Keratinocyte (primary cell): ENCODE measurements at regions not wholly inside any gene's neighbourhood (a gene's known extent, or its start where the extent isn't known, plus 50 kb on each side); places are given as distances from the start of the nearest gene placed in this dataset.

ENCODE experiments used
- DNase-seq: peaks from one replicate; pipeline ENCODE4 v3.0.0-alpha.2; 2011; ENCODE audit warnings: low read depth, missing footprints, low spot score
- FAIRE-seq: peaks from 2 replicates; lab custom pipeline; 2011; peaks lifted over from hg19 to GRCh38; lab: Jason Lieb, UNC
- H2AFZ ChIP-seq: 2 replicates; pipeline ENCODE4 v1.6.0; 2012; ENCODE audit warnings: low read length, control low read depth, inconsistent platforms; ENCODE audit not compliant: control insufficient read depth
- H3K27ac ChIP-seq: 2 replicates; pipeline ENCODE4 v1.5.1; 2011; ENCODE audit warnings: low read length; ENCODE audit not compliant: control insufficient read depth, insufficient read depth
- H3K27me3 ChIP-seq: 3 replicates; pipeline ENCODE4 v1.6.0; 2011; ENCODE audit warnings: low read length; ENCODE audit not compliant: control insufficient read depth, insufficient read depth; ENCODE audit errors: extremely low read depth
- H3K36me3 ChIP-seq, 2 experiments: 2 replicates in 1 of 2; 3 replicates in 1 of 2; pipeline ENCODE4 v1.5.1; 2011; ENCODE audit warnings: low read length in 2 of 2, mild to moderate bottlenecking in 1 of 2; ENCODE audit not compliant: control insufficient read depth in 2 of 2, insufficient read depth in 2 of 2; ENCODE audit errors: extremely low read depth in 1 of 2
- H3K4me1 ChIP-seq: 3 replicates; pipeline ENCODE4 v1.5.1; 2011; ENCODE audit warnings: low read length; ENCODE audit not compliant: control insufficient read depth, insufficient read depth; ENCODE audit errors: extremely low read depth
- H3K4me2 ChIP-seq: 3 replicates; pipeline ENCODE4 v1.6.0; 2011; ENCODE audit warnings: low read depth, low read length; ENCODE audit not compliant: control insufficient read depth, insufficient read depth; ENCODE audit errors: extremely low read depth
- H3K4me3 ChIP-seq, 3 experiments: fragments of 200-600 bp in 1 of 3; sonication (generic) in 1 of 3; 2 replicates in 2 of 3; 3 replicates in 1 of 3; pipeline ENCODE4 v1.5.1; 2011 to 2016; ENCODE audit warnings: low read length in 3 of 3, mild to moderate bottlenecking in 3 of 3, control low read depth in 2 of 3, inconsistent platforms in 1 of 3, low read depth in 1 of 3, mixed read lengths in 1 of 3, mixed run types in 1 of 3, moderate library complexity in 1 of 3; ENCODE audit not compliant: control insufficient read depth in 2 of 3, insufficient read depth in 2 of 3; ENCODE audit errors: extremely low read depth in 1 of 3
- H3K79me2 ChIP-seq: 2 replicates; pipeline ENCODE4 v1.6.0; 2012; ENCODE audit warnings: low read length; ENCODE audit not compliant: control insufficient read depth, insufficient read depth
- H3K9ac ChIP-seq: 3 replicates; pipeline ENCODE4 v1.6.0; 2011; ENCODE audit warnings: low read length; ENCODE audit not compliant: control insufficient read depth, insufficient read depth; ENCODE audit errors: extremely low read depth
- H3K9me1 ChIP-seq: 3 replicates; pipeline ENCODE4 v1.6.0; 2011; ENCODE audit warnings: low read length; ENCODE audit not compliant: control insufficient read depth, insufficient read depth; ENCODE audit errors: extremely low read depth
- H3K9me3 ChIP-seq: 2 replicates; pipeline ENCODE4 v1.5.1; 2012; ENCODE audit warnings: low read depth, low read length; ENCODE audit not compliant: control insufficient read depth
- H4K20me1 ChIP-seq: 3 replicates; pipeline ENCODE4 v1.6.0; 2011; ENCODE audit warnings: low read length; ENCODE audit not compliant: control insufficient read depth, insufficient read depth; ENCODE audit errors: extremely low read depth
- EZH2 ChIP-seq: IDR thresholded peaks from one replicate; pipeline ENCODE4 v1.6.1; 2012; ENCODE audit warnings: inconsistent platforms, mild to moderate bottlenecking, low read length, moderate library complexity
- dilution Hi-C: fragments of 300-500 bp; cut with MboI; formaldehyde crosslinking; loops from one replicate; pipeline ENCODE4 v1.7.0; 2020; ENCODE audit warnings: low sequenced_read_pairs; ENCODE audit not compliant: extremely low pct_ligation_motif_present
- TF ChIP-seq, protein P1 (sequence below), 3 experiments: IDR thresholded peaks in 1 of 3; conservative IDR thresholded peaks in 1 of 3; optimal IDR thresholded peaks in 1 of 3; 2 replicates in 2 of 3; 3 replicates in 1 of 3; pipeline versions ENCODE3 to v1.5.1; 2011; ENCODE audit warnings: low read length in 3 of 3, mild to moderate bottlenecking in 3 of 3, moderate library complexity in 2 of 3, control low read depth in 1 of 3, inconsistent platforms in 1 of 3; ENCODE audit not compliant: insufficient read depth in 2 of 3; ENCODE audit errors: extremely low read depth in 1 of 3

DNA sequence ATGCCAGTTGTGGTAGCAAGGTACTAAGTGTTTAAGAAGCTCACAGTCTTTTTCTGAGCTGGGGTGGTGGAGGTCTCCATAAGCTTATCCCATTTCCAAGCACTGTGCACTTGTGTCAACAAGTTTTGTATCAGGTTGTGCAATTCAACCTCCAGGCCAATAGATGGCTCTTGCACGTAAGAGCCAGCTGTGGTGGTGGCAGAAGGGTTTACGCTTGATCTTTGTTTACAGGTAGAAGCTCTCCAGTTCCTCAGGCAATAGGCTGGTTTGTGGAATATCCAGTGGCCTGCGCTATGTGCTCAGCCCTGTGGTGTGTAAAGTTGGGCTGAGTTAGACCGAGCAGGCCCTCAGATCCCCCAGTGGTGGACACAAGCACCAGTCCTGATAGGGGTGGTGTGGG, 89.7 kb upstream of the CNTNAP5 start:
- H4K20me1 ChIP-seq: no peaks in the 10 kb centered on the region
- no peaks in the 10 kb centered on the region for H3K4me1 ChIP-seq
- H3K4me2 ChIP-seq: no peak overlapping the region
- no peaks in the 10 kb centered on the region for H3K9me3 ChIP-seq
- H2AFZ ChIP-seq: no peak overlapping the region
- no peak overlapping the region for H3K27ac ChIP-seq
- H3K79me2 ChIP-seq: no peaks in the 10 kb centered on the region
- no peaks in the 10 kb centered on the region for H3K27me3 ChIP-seq
- no peak for TF ChIP-seq EZH2
- TF ChIP-seq, protein P1, sequence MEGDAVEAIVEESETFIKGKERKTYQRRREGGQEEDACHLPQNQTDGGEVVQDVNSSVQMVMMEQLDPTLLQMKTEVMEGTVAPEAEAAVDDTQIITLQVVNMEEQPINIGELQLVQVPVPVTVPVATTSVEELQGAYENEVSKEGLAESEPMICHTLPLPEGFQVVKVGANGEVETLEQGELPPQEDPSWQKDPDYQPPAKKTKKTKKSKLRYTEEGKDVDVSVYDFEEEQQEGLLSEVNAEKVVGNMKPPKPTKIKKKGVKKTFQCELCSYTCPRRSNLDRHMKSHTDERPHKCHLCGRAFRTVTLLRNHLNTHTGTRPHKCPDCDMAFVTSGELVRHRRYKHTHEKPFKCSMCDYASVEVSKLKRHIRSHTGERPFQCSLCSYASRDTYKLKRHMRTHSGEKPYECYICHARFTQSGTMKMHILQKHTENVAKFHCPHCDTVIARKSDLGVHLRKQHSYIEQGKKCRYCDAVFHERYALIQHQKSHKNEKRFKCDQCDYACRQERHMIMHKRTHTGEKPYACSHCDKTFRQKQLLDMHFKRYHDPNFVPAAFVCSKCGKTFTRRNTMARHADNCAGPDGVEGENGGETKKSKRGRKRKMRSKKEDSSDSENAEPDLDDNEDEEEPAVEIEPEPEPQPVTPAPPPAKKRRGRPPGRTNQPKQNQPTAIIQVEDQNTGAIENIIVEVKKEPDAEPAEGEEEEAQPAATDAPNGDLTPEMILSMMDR (optimal IDR thresholded peaks at IDR 0.05 in 1 of 3, IDR thresholded peaks at IDR 0.05 in 1 of 3, conservative IDR thresholded peaks at IDR 0.05 in 1 of 3; ENCODE audit: extremely low read depth in 1 of 3, insufficient read depth in 2 of 3, low read length in 3 of 3): no peak
- H3K9me1 ChIP-seq: no peaks in the 10 kb centered on the region
- FAIRE-seq (no peak), DNase-seq (no peak)
- H3K9ac ChIP-seq: no peak overlapping the region
- H3K36me3 ChIP-seq: no peaks in the 10 kb centered on the region
- dilution Hi-C loops: no loop called here
- H3K4me3 ChIP-seq: no peak overlapping the region

DNA sequence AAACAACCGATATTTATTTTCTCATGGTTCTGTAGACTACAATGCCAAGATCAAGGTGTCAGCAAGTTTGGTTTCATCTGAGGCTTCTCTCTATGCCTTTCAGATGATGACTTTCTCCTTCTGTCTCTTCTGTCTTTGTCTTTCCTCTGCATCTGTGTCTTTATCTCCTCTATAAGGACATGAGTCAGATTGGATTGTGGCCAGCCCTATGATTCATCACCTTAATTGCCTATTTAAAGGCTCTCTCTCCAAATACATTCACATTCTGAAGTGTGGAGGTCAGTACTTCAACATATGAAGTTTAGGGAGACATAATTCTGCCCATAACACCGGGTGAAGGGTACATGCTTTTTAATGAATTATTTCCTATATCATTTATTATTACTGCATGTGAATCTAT, 71.2 kb upstream of the CNTNAP5 start:
- no peaks in the 10 kb centered on the region for H3K79me2 ChIP-seq
- H3K27ac ChIP-seq: no peak overlapping the region
- dilution Hi-C loops: no loop called here
- no peak for TF ChIP-seq EZH2
- TF ChIP-seq, protein P1 (optimal IDR thresholded peaks at IDR 0.05 in 1 of 3, IDR thresholded peaks at IDR 0.05 in 1 of 3, conservative IDR thresholded peaks at IDR 0.05 in 1 of 3; ENCODE audit: extremely low read depth in 1 of 3, insufficient read depth in 2 of 3, low read length in 3 of 3): no peak
- H3K4me2 ChIP-seq: no peak overlapping the region
- no peaks in the 10 kb centered on the region for H3K9me1 ChIP-seq
- H3K4me1 ChIP-seq: no peaks in the 10 kb centered on the region
- H4K20me1 ChIP-seq: no peaks in the 10 kb centered on the region
- no peaks in the 10 kb centered on the region for H3K36me3 ChIP-seq
- no peaks in the 10 kb centered on the region for H3K27me3 ChIP-seq
- no peak overlapping the region for H3K9ac ChIP-seq
- no peak overlapping the region for H3K4me3 ChIP-seq
- FAIRE-seq: no peak
- no peak for DNase-seq
- H2AFZ ChIP-seq: no peak overlapping the region
- no peaks in the 10 kb centered on the region for H3K9me3 ChIP-seq
